ENCODE measurements at regions not wholly inside any gene's neighbourhood (a gene's known extent, or its start where the extent isn't known, plus 50 kb on each side); places are given as distances from the start of the nearest gene placed in this dataset.
"Not testable (repeated sequence)": the region's sequence is repeated elsewhere in the genome, so short reads cannot be mapped to it uniquely, and the experiment has no call there.

DNA sequence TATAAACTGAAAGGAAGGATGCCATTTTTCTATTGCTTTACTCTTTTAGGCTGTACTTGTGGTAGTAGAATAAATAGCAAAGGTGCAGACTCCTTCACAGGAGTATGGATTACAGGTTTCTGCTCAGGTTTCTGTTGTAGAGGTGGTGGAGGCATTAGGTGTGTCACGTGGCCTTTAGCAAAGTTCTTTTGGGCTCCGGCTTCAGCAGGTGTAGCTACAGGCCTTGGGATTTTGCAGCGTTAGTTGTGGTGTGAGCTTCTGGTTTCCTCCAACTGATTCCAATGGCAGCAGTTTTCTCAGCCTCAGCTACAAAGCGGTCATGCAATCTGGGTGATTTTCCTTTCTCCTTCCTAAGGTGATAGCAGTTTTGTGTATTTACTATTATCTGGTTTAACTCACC lies 255.8 kb upstream of the GK2 start:
- 87% methylated on average over 4 of the region's 4 CpGs for WGBS, 2 donors

DNA sequence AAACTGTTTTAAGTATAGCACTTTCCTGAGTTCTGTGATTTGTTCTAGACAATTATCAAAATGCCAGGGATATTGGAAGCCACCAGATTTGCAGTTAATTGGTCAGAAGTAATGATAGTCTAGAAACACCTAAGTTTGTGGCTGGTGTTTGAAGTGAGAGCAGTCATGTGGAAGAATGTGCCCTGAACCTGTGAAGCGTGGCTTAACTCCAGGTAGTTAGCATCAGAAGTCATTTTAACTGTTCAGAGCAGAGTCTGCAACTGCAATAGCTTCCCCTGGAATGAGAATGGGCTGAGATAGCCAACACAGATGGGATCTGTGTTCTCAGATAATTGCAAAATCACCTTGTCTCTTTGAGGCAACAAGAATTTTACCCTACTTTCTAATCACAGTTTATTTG lies 255.1 kb upstream of the GK2 start:
- Histone ChIP-seq H3K9me3 (no peaks in the 10 kb centered on the region), H3K27ac (no peak overlapping the region), H3K36me3 (no peaks in the 10 kb centered on the region), H3K4me1 (peaks cover 0 to 9% (median 0%) of the 10 kb centered on the region in 4 donors), H3K4me3 (no peak overlapping the region), H3K27me3 (no peaks in the 10 kb centered on the region)
- intact Hi-C loops (cut with DNase I): no loop called here
- DNase-seq: no peak
- TF ChIP-seq, protein P1, sequence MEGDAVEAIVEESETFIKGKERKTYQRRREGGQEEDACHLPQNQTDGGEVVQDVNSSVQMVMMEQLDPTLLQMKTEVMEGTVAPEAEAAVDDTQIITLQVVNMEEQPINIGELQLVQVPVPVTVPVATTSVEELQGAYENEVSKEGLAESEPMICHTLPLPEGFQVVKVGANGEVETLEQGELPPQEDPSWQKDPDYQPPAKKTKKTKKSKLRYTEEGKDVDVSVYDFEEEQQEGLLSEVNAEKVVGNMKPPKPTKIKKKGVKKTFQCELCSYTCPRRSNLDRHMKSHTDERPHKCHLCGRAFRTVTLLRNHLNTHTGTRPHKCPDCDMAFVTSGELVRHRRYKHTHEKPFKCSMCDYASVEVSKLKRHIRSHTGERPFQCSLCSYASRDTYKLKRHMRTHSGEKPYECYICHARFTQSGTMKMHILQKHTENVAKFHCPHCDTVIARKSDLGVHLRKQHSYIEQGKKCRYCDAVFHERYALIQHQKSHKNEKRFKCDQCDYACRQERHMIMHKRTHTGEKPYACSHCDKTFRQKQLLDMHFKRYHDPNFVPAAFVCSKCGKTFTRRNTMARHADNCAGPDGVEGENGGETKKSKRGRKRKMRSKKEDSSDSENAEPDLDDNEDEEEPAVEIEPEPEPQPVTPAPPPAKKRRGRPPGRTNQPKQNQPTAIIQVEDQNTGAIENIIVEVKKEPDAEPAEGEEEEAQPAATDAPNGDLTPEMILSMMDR (IDR thresholded peaks at IDR 0.05): no peak
- TF ChIP-seq POLR2A (IDR thresholded peaks at IDR 0.05): no peak
- no peak for TF ChIP-seq POLR2AphosphoS5 (IDR thresholded peaks at IDR 0.05)
- no peak for TF ChIP-seq EP300 (IDR thresholded peaks at IDR 0.05)
- 83 to 86% methylated on average over 1 of the region's 1 CpG for WGBS, 2 donors

More for the DNA sequence above, 255.8 kb upstream of the GK2 start:
- Histone ChIP-seq H3K27ac (no peak overlapping the region), H3K4me3 (no peak overlapping the region), H3K9me3 (peaks cover 0 to 2% (median 0%) of the 10 kb centered on the region in 4 donors), H3K4me1 (peaks cover 0 to 9% (median 0%) of the 10 kb centered on the region in 4 donors), H3K36me3 (no peaks in the 10 kb centered on the region), H3K27me3 (no peaks in the 10 kb centered on the region)
- intact Hi-C loops (cut with DNase I): no loop called here
- TF ChIP-seq POLR2AphosphoS5 (IDR thresholded peaks at IDR 0.05) (no peak), EP300 (IDR thresholded peaks at IDR 0.05) (no peak), POLR2A (IDR thresholded peaks at IDR 0.05) (no peak)
- TF ChIP-seq, protein P1 (IDR thresholded peaks at IDR 0.05): no peak
- no peak for DNase-seq

DNA sequence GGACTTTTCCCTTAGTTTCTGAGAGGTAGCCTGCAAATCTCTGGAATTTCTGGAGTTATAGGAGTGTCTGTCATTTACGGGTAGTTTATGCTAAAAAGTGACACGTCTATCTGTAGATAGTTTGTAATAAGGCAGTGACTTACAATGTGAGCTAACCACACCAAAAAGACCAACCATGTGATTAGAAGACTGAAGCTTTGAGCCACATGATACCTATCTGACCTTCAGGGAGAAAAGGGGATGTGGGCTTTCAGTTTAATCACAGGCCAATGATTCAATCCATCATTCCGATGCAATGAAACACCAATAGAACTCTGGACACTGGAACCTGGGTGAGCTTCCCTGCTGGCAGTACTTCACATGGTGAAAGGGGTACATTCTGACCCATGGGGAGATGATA lies 254.6 kb upstream of the GK2 start:
- no peaks in the 10 kb centered on the region for H3K27me3 ChIP-seq
- H3K4me1 ChIP-seq: peaks cover 0 to 9% (median 0%) of the 10 kb centered on the region in 4 donors
- TF ChIP-seq, protein P1 (IDR thresholded peaks at IDR 0.05): no peak
- TF ChIP-seq POLR2AphosphoS5 (IDR thresholded peaks at IDR 0.05) (no peak), EP300 (IDR thresholded peaks at IDR 0.05) (no peak), POLR2A (IDR thresholded peaks at IDR 0.05) (no peak)
- H3K4me3 ChIP-seq: no peak overlapping the region
- 88 to 90% methylated on average over 3 of the region's 3 CpGs for WGBS, 2 donors
- no peaks in the 10 kb centered on the region for H3K36me3 ChIP-seq
- DNase-seq: no peak
- no peak overlapping the region for H3K27ac ChIP-seq
- H3K9me3 ChIP-seq: peaks cover 0 to 1% (median under 1%) of the 10 kb centered on the region in 4 donors
- intact Hi-C loops (cut with DNase I): no loop called here

DNA sequence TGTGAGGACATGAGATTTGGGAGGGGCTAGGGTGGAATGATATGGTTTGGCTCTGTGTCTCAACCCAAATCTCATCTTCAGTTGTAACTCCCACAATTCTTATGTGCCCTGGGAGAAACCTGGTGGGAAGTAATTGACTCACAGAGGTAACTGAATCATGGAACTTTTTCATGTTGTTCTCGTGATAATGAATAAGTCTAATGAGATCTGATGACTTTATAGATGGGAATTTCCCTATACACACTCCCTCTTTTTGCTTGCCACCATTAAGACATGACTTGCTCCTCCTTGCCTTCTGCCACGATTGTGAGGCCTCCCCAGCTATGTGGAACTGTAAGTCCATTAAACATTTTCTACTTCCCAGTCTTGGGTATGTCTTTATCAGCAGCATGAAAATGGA lies 253.2 kb upstream of the GK2 start:
- whole genome bisulfite sequencing, 2 donors: 78 to 88% methylated on average over 2 of the region's 2 CpGs
- Histone ChIP-seq H3K27me3 (no peaks in the 10 kb centered on the region), H3K27ac (no peak overlapping the region), H3K4me1 (peaks cover 0 to 9% (median 0%) of the 10 kb centered on the region in 4 donors), H3K36me3 (no peaks in the 10 kb centered on the region), H3K9me3 (peaks cover 2 to 7% (median 4%) of the 10 kb centered on the region in 4 donors), H3K4me3 (no peak overlapping the region)
- intact Hi-C loops (cut with DNase I): no loop called here
- DNase-seq: no peak
- TF ChIP-seq EP300 (IDR thresholded peaks at IDR 0.05): no peak
- TF ChIP-seq, protein P1 (IDR thresholded peaks at IDR 0.05): no peak
- no peak for TF ChIP-seq POLR2A (IDR thresholded peaks at IDR 0.05)
- TF ChIP-seq POLR2AphosphoS5 (IDR thresholded peaks at IDR 0.05): no peak

DNA sequence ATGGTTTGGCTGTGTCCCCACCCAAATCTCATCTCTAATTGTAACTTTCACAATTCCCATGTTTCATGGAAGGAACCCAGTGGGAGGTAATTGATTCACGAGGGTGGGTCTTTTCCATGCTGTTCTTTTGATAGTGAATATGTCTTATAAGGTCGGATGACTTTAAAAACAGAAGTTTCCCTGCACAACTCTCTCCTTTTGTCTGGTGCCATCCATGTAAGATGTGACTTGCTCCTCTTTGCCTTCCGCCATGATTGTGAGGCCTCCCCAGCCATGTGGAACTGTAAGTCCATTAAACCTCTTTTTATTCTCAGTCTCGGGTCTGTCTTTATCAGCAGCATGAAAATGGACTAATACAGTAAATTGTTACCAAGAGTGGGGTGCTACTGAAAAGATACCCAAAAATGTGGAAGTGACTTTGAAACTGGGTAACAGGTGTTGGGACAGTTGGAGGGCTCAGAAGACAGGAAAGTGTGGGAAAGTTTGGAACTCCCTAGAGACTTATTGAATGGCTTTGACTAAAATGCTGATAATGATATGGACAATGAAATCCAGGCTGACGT lies 251.4 kb upstream of the GK2 start:
- intact Hi-C loops (cut with DNase I): loop anchor here (10.0 kb wide), 1 partner anchor 615 kb away; no protein-coding TSS in a partner anchor
- H3K4me1 ChIP-seq, H3K27me3 ChIP-seq, H3K9me3 ChIP-seq, H3K4me3 ChIP-seq, H3K36me3 ChIP-seq, H3K27ac ChIP-seq, DNase-seq: not testable (repeated sequence)
- 68 to 71% methylated on average over 5 of the region's 5 CpGs for WGBS, 2 donors

Measured in sigmoid colon (tissue), 6 donors.